ENCODE measurements at regions not wholly inside any gene's neighbourhood (a gene's known extent, or its start where the extent isn't known, plus 50 kb on each side); places are given as distances from the start of the nearest gene placed in this dataset.

GRCh38 chr10:104587751-104588150, 53.3 kb upstream of the SORCS3 start:
- TF ChIP-seq, protein P1, sequence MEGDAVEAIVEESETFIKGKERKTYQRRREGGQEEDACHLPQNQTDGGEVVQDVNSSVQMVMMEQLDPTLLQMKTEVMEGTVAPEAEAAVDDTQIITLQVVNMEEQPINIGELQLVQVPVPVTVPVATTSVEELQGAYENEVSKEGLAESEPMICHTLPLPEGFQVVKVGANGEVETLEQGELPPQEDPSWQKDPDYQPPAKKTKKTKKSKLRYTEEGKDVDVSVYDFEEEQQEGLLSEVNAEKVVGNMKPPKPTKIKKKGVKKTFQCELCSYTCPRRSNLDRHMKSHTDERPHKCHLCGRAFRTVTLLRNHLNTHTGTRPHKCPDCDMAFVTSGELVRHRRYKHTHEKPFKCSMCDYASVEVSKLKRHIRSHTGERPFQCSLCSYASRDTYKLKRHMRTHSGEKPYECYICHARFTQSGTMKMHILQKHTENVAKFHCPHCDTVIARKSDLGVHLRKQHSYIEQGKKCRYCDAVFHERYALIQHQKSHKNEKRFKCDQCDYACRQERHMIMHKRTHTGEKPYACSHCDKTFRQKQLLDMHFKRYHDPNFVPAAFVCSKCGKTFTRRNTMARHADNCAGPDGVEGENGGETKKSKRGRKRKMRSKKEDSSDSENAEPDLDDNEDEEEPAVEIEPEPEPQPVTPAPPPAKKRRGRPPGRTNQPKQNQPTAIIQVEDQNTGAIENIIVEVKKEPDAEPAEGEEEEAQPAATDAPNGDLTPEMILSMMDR (IDR thresholded peaks at IDR 0.05) = no peak
- no peak for TF ChIP-seq POLR2A (IDR thresholded peaks at IDR 0.05)
